ENCODE measurements at regions not wholly inside any gene's neighbourhood (a gene's known extent, or its start where the extent isn't known, plus 50 kb on each side); places are given as distances from the start of the nearest gene placed in this dataset.

DNA sequence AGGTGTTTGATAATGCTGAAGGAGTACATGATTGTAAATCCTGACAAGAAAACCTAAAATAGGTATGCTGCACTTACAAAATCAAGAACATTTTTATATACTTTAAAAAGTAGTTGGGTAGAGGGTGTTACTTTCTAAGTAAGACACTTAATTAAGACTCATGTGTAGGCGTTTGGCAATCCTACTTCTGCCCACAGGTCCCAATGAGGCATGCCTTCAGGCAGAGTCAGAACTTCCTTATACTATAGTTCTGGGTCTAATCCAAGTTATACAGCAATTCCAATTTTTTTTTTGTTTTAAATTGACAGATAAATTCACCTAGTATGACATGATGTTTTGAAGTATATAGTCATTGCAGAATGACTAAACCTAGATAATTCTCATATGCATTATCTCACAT, 1188.5 kb upstream of the PHF14 start:
- H3K27ac Mint-ChIP-seq, result no peak overlapping the region
- no peak for TF ChIP-seq CTCF (IDR thresholded peaks at IDR 0.05)
- DNase-seq (no peak), ATAC-seq (ENCODE audit: poor library complexity) (no peak)
- peaks cover 12% of the 10 kb centered on the region for H3K9me3 Mint-ChIP-seq
- no peaks in the 10 kb centered on the region for H3K27me3 Mint-ChIP-seq
- Histone ChIP-seq H3K27me3 (ENCODE audit: control insufficient read depth in 1 of 2, insufficient read depth in 2 of 2, low read length in 2 of 2) (no peaks in the 10 kb centered on the region), H3K4me1 (ENCODE audit: insufficient read depth, low read length) (no peaks in the 10 kb centered on the region), H3K9me3 (ENCODE audit: control insufficient read depth in 1 of 2, insufficient read depth in 1 of 2, low read length in 2 of 2) (peaks cover 0 to 4% of the 10 kb centered on the region in 2 experiments), H3K4me3 (ENCODE audit: low read length) (no peak overlapping the region), H3K27ac (ENCODE audit: low read depth in 1 of 2, low read length in 2 of 2) (no peak overlapping the region), H3K36me3 (ENCODE audit: insufficient read depth, low read length) (no peaks in the 10 kb centered on the region)
- ChIA-PET CTCF (no interaction called here), POLR2A (no interaction called here)
- intact Hi-C loops (cut with DNase I, micrococcal nuclease), result no loop called here
- no peak overlapping the region for H3K4me3 Mint-ChIP-seq
- no peaks in the 10 kb centered on the region for H3K4me1 Mint-ChIP-seq (ENCODE audit: low read depth)
- no peaks in the 10 kb centered on the region for H3K36me3 Mint-ChIP-seq (ENCODE audit: low read depth)

- Histone ChIP-seq H3K27ac (ENCODE audit: low read depth in 1 of 2, low read length in 2 of 2) (no peak overlapping the region), H3K36me3 (ENCODE audit: insufficient read depth, low read length) (no peaks in the 10 kb centered on the region), H3K4me3 (ENCODE audit: low read length) (no peak overlapping the region), H3K27me3 (ENCODE audit: control insufficient read depth in 1 of 2, insufficient read depth in 2 of 2, low read length in 2 of 2) (no peaks in the 10 kb centered on the region), H3K4me1 (ENCODE audit: insufficient read depth, low read length) (no peaks in the 10 kb centered on the region), H3K9me3 (ENCODE audit: control insufficient read depth in 1 of 2, insufficient read depth in 1 of 2, low read length in 2 of 2) (peaks cover 0 to 4% of the 10 kb centered on the region in 2 experiments)
- DNase-seq (no peak), ATAC-seq (ENCODE audit: poor library complexity) (no peak)
- intact Hi-C loops (cut with DNase I, micrococcal nuclease), result loop anchor here in 1 of 2 experiments (1.0 kb wide), 1 partner anchor 28 kb away; no protein-coding TSS in a partner anchor
- POLR2A ChIA-PET, result no interaction called here
- Mint-ChIP-seq H3K27ac (no peak overlapping the region), H3K9me3 (peaks cover 7% of the 10 kb centered on the region), H3K4me1 (ENCODE audit: low read depth) (no peaks in the 10 kb centered on the region), H3K36me3 (ENCODE audit: low read depth) (no peaks in the 10 kb centered on the region), H3K27me3 (no peaks in the 10 kb centered on the region), H3K4me3 (no peak overlapping the region)
- TF ChIP-seq CTCF (IDR thresholded peaks at IDR 0.05), result no peak
- CTCF ChIA-PET, result no interaction called here
These were observed 1177.4 kb upstream of the PHF14 start for GRCh38 chr7:9796241-9796640.

DNA sequence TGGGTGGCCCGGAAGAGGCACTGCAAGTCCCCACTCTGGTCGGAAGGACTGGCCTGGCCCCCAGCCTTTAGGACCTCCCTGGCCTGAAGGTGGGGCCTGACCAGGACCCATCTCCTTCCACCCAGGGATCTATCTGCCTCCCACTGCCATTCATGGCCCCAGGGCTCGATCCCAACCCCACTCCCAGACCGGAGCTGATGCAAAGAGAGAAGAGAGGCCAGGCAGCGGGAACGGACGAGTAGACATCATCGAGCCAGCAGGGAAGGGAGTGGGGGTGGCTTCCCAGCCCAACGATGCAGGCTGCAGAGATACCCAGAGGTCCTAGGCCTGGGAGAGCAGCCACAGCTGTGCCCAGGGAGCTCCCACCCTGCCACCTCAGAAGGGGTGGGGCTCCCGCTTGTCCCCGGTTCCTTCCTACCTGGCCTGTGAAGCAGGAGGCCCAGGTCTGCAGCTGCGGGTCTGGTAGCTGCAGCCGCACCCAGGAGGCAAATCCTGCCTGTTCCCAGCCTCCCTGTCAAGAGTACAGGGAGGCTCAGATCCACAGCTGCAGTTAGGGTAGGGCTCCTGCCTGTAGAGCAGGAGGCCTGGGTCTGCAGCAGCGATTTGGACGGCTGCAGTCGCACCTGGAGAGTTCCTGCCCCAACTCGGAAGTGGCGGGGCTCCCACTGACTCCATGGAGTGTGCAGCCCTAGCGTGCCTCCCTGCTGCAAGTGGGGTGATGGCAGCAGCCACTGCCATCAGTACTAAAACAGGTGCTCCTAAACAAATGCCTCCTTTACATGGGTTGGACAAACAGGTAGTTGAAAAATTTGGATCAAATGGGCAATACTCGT, 1151.0 kb upstream of the PHF14 start:
- H3K27ac Mint-ChIP-seq, result no peak overlapping the region
- Histone ChIP-seq H3K4me3 (ENCODE audit: low read length) (no peak overlapping the region), H3K27ac (ENCODE audit: low read depth in 1 of 2, low read length in 2 of 2) (no peak overlapping the region), H3K27me3 (ENCODE audit: control insufficient read depth in 1 of 2, insufficient read depth in 2 of 2, low read length in 2 of 2) (no peaks in the 10 kb centered on the region), H3K4me1 (ENCODE audit: insufficient read depth, low read length) (no peaks in the 10 kb centered on the region), H3K9me3 (ENCODE audit: control insufficient read depth in 1 of 2, insufficient read depth in 1 of 2, low read length in 2 of 2) (peaks cover 0 to 10% of the 10 kb centered on the region in 2 experiments), H3K36me3 (ENCODE audit: insufficient read depth, low read length) (no peaks in the 10 kb centered on the region)
- POLR2A ChIA-PET, result no interaction called here
- H3K36me3 Mint-ChIP-seq (ENCODE audit: low read depth), result no peaks in the 10 kb centered on the region
- peaks cover 4% of the 10 kb centered on the region for H3K9me3 Mint-ChIP-seq
- CTCF ChIA-PET, result no interaction called here
- no peaks in the 10 kb centered on the region for H3K27me3 Mint-ChIP-seq
- H3K4me1 Mint-ChIP-seq (ENCODE audit: low read depth), result no peaks in the 10 kb centered on the region
- ATAC-seq (ENCODE audit: poor library complexity), result no peak
- TF ChIP-seq CTCF (IDR thresholded peaks at IDR 0.05), result no peak
- intact Hi-C loops (cut with DNase I, micrococcal nuclease), result no loop called here
- DNase-seq, result peak in 1 of 14 experiments; percentile 4
- H3K4me3 Mint-ChIP-seq, result no peak overlapping the region
